ENCODE measurements at regions not wholly inside any gene's neighbourhood (a gene's known extent, or its start where the extent isn't known, plus 50 kb on each side); places are given as distances from the start of the nearest gene placed in this dataset.

DNA sequence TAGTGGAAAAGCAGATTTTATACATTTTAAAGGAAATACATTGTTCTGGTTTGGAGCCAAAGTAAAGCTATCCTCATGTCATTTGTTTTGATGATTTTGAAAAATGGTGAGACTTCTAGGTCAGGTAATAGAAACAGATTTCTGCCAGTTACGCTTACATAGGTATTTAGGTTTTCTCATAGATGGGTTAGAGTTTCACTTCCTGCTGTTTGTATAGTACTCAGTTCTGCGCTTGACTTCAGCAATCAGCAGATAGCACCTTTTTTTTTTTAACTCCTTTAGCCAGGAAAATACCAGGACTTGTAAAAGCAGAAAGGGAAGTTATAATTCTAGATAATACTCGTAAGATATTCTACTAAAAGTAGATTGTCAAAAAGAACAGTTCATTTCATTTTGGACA lies 209.8 kb upstream of the POM121L12 start:
- DNase-seq (no peak), ATAC-seq (no peak)
- Histone ChIP-seq H3K9me3 (no peaks in the 10 kb centered on the region), H3K4me1 (no peaks in the 10 kb centered on the region), H3K27ac (no peak overlapping the region), H3K4me3 (no peak overlapping the region), H3K27me3 (no peaks in the 10 kb centered on the region), H3K36me3 (no peaks in the 10 kb centered on the region)
- 14% methylated on average over 3 of the region's 3 CpGs for WGBS (ENCODE audit: insufficient coverage, low coverage, low lambda C conversion rate, missing lambda C conversion rate)
- intact Hi-C loops (cut with DNase I), result no loop called here
- TF ChIP-seq POLR2A (IDR thresholded peaks at IDR 0.05), result no peak
- TF ChIP-seq, protein P1, sequence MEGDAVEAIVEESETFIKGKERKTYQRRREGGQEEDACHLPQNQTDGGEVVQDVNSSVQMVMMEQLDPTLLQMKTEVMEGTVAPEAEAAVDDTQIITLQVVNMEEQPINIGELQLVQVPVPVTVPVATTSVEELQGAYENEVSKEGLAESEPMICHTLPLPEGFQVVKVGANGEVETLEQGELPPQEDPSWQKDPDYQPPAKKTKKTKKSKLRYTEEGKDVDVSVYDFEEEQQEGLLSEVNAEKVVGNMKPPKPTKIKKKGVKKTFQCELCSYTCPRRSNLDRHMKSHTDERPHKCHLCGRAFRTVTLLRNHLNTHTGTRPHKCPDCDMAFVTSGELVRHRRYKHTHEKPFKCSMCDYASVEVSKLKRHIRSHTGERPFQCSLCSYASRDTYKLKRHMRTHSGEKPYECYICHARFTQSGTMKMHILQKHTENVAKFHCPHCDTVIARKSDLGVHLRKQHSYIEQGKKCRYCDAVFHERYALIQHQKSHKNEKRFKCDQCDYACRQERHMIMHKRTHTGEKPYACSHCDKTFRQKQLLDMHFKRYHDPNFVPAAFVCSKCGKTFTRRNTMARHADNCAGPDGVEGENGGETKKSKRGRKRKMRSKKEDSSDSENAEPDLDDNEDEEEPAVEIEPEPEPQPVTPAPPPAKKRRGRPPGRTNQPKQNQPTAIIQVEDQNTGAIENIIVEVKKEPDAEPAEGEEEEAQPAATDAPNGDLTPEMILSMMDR (IDR thresholded peaks at IDR 0.05), result no peak

DNA sequence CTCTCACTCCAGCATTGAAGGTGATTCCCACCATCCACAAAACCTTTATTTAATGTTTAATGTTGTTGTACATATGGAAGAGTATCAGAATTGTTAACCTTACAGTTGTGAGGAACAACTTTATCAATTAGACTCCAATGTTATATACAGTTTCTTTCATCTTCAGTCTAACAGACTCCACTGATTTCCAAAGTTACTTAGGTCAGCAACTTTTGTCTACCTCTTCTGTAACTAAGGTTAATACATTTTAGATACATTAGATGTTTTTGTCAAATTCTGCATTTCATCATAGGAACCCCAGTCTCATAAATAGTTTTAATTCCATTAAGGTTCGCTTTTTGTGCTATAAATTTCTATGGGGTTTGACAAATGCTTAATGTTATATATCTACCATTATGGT lies 223.9 kb upstream of the POM121L12 start:
- 38% methylated on average over 1 of the region's 1 CpG for WGBS (ENCODE audit: insufficient coverage, low coverage, low lambda C conversion rate, missing lambda C conversion rate)
- no peak overlapping the region for H3K4me3 ChIP-seq
- intact Hi-C loops (cut with DNase I), result no loop called here
- ATAC-seq (no peak), DNase-seq (no peak)
- H3K27me3 ChIP-seq, result no peaks in the 10 kb centered on the region
- no peaks in the 10 kb centered on the region for H3K36me3 ChIP-seq
- no peak for TF ChIP-seq POLR2A (IDR thresholded peaks at IDR 0.05)
- TF ChIP-seq, protein P1 (IDR thresholded peaks at IDR 0.05), result no peak
- H3K27ac ChIP-seq, result no peak overlapping the region
- no peaks in the 10 kb centered on the region for H3K4me1 ChIP-seq
- no peaks in the 10 kb centered on the region for H3K9me3 ChIP-seq

GRCh38 chr7:52799817-52800216 lies 235.6 kb upstream of the POM121L12 start:
- intact Hi-C loops (cut with DNase I), result no loop called here
- Histone ChIP-seq H3K27me3 (no peaks in the 10 kb centered on the region), H3K36me3 (no peaks in the 10 kb centered on the region), H3K4me1 (no peaks in the 10 kb centered on the region), H3K27ac (no peak overlapping the region), H3K4me3 (no peak overlapping the region), H3K9me3 (no peaks in the 10 kb centered on the region)
- 67% methylated on average over 9 of the region's 9 CpGs for WGBS (ENCODE audit: insufficient coverage, low coverage, low lambda C conversion rate, missing lambda C conversion rate)
- ATAC-seq (no peak), DNase-seq (no peak)
- no peak for TF ChIP-seq POLR2A (IDR thresholded peaks at IDR 0.05)
- TF ChIP-seq, protein P1 (IDR thresholded peaks at IDR 0.05), result no peak

- H3K27ac ChIP-seq, result no peak overlapping the region
- ATAC-seq, result no peak
- H3K9me3 ChIP-seq, result no peaks in the 10 kb centered on the region
- no peaks in the 10 kb centered on the region for H3K4me1 ChIP-seq
- H3K36me3 ChIP-seq, result no peaks in the 10 kb centered on the region
- TF ChIP-seq POLR2A (IDR thresholded peaks at IDR 0.05), result no peak
- TF ChIP-seq, protein P1 (IDR thresholded peaks at IDR 0.05), result no peak
- no peak overlapping the region for H3K4me3 ChIP-seq
- H3K27me3 ChIP-seq, result no peaks in the 10 kb centered on the region
- DNase-seq, result no peak
- intact Hi-C loops (cut with DNase I), result no loop called here
- 30% methylated on average over 4 of the region's 4 CpGs for WGBS (ENCODE audit: insufficient coverage, low coverage, low lambda C conversion rate, missing lambda C conversion rate)
Observed at GRCh38 chr7:52797801-52798200, 237.6 kb upstream of the POM121L12 start.

GRCh38 chr7:52794621-52795020 lies 240.8 kb upstream of the POM121L12 start:
- intact Hi-C loops (cut with DNase I), result no loop called here
- Histone ChIP-seq H3K4me1 (no peaks in the 10 kb centered on the region), H3K27me3 (no peaks in the 10 kb centered on the region), H3K9me3 (no peaks in the 10 kb centered on the region), H3K36me3 (no peaks in the 10 kb centered on the region), H3K4me3 (no peak overlapping the region), H3K27ac (no peak overlapping the region)
- DNase-seq, result no peak
- no peak for TF ChIP-seq POLR2A (IDR thresholded peaks at IDR 0.05)
- TF ChIP-seq, protein P1 (IDR thresholded peaks at IDR 0.05), result no peak
- WGBS (ENCODE audit: insufficient coverage, low coverage, low lambda C conversion rate, missing lambda C conversion rate), result 70% methylated on average over 1 of the region's 1 CpG
- ATAC-seq, result no peak

All from right lobe of liver (tissue), 6 donors.